ENCODE measurements at regions not wholly inside any gene's neighbourhood (a gene's known extent, or its start where the extent isn't known, plus 50 kb on each side); places are given as distances from the start of the nearest gene placed in this dataset.
A peak's percentile ranks its signal among the peaks of the same experiment; 100 is the strongest.

- TF ChIP-seq MLLT1 (IDR thresholded peaks at IDR 0.05) = peak; percentile 65; the same call in 1 of the 2 replicates
- peak; percentile 46; the same call in 1 of the 2 replicates for TF ChIP-seq MYB (IDR thresholded peaks at IDR 0.05; ENCODE audit: borderline replicate concordance, low read depth, low read length)
- peak; percentile 90 for TF ChIP-seq RAD21 (IDR thresholded peaks at IDR 0.05; ENCODE audit: insufficient read depth, low read depth, low read length)
- peak; percentile 19 for TF ChIP-seq SKIL (IDR thresholded peaks at IDR 0.05; ENCODE audit: low read depth, poor library complexity, severe bottlenecking)
- TF ChIP-seq WRNIP1 (IDR thresholded peaks at IDR 0.05; ENCODE audit: borderline replicate concordance, low read depth, low read length) = no peak
- TF ChIP-seq SMC3 (IDR thresholded peaks at IDR 0.05; ENCODE audit: borderline replicate concordance, low read length) = peak; percentile 88
- TF ChIP-seq TCF7 (IDR thresholded peaks at IDR 0.05; ENCODE audit: borderline replicate concordance) = no peak
- 0 out of 4 replicates have a peak, but pooled peaks have one; percentile 17 to 23 for TF ChIP-seq IKZF2 (IDR thresholded peaks at IDR 0.05)
Observed at GRCh38 chr2:177332026-177332991, 60.3 kb upstream of the AGPS start (continued).
